Mucosa of rectum (tissue), 2 donors: ENCODE measurements at regions not wholly inside any gene's neighbourhood (a gene's known extent, or its start where the extent isn't known, plus 50 kb on each side); places are given as distances from the start of the nearest gene placed in this dataset.

ENCODE experiments used
- H3K27ac ChIP-seq, 2 donors: one replicate each; pipeline ENCODE4 v1.7.0; 2013; ENCODE audit warnings: inconsistent platforms in 2 of 2, low read depth in 2 of 2, low read length in 2 of 2
- H3K27me3 ChIP-seq, 2 donors: one replicate each; pipeline ENCODE4 v1.7.0; 2013; ENCODE audit warnings: low read length in 2 of 2; ENCODE audit not compliant: control insufficient read depth in 2 of 2, insufficient read depth in 2 of 2
- H3K36me3 ChIP-seq, 2 donors: one replicate each; pipeline ENCODE4 v1.7.0; 2013; ENCODE audit warnings: low read length in 2 of 2; ENCODE audit not compliant: control insufficient read depth in 2 of 2, insufficient read depth in 2 of 2
- H3K4me1 ChIP-seq, 2 donors: one replicate each; pipeline ENCODE4 v1.7.0; 2013; ENCODE audit warnings: low read length in 2 of 2, mild to moderate bottlenecking in 1 of 2; ENCODE audit not compliant: control insufficient read depth in 2 of 2, insufficient read depth in 2 of 2
- H3K4me3 ChIP-seq, 2 donors: one replicate each; pipeline ENCODE4 v1.7.0; 2013; ENCODE audit warnings: low read length in 2 of 2
- H3K9ac ChIP-seq, 2 donors: one replicate each; pipeline ENCODE4 v1.7.0; 2013; ENCODE audit warnings: low read length in 2 of 2, low read depth in 1 of 2, mild to moderate bottlenecking in 1 of 2
- H3K9me3 ChIP-seq, 2 donors: one replicate each; pipeline ENCODE4 v1.7.0; 2013; ENCODE audit warnings: low read length in 2 of 2; ENCODE audit not compliant: control insufficient read depth in 2 of 2
- donor health status: healthy.
- donor health status: Normal muscosa, but diverticular disease.

GRCh38 chr13:50599046-50599445 is 244.4 kb downstream of the DLEU7 start:
- H3K9me3 ChIP-seq: no peaks in the 10 kb centered on the region
- no peak overlapping the region for H3K9ac ChIP-seq
- H3K36me3 ChIP-seq: no peaks in the 10 kb centered on the region
- H3K27ac ChIP-seq: no peak overlapping the region
- no peak overlapping the region for H3K4me3 ChIP-seq
- no peaks in the 10 kb centered on the region for H3K4me1 ChIP-seq
- no peaks in the 10 kb centered on the region for H3K27me3 ChIP-seq

GRCh38 chr13:50599927-50600326 is 243.6 kb downstream of the DLEU7 start:
- no peaks in the 10 kb centered on the region for H3K36me3 ChIP-seq
- no peaks in the 10 kb centered on the region for H3K4me1 ChIP-seq
- no peak overlapping the region for H3K9ac ChIP-seq

GRCh38 chr13:50608370-50608769 is 235.1 kb downstream of the DLEU7 start:
- Histone ChIP-seq H3K27ac (no peak overlapping the region), H3K4me1 (no peaks in the 10 kb centered on the region), H3K36me3 (no peaks in the 10 kb centered on the region), H3K9me3 (no peaks in the 10 kb centered on the region), H3K9ac (no peak overlapping the region), H3K27me3 (no peaks in the 10 kb centered on the region), H3K4me3 (no peak overlapping the region)

More at GRCh38 chr13:50599927-50600326, 243.6 kb downstream of the DLEU7 start:
- H3K9me3 ChIP-seq: no peaks in the 10 kb centered on the region
- no peak overlapping the region for H3K27ac ChIP-seq
- H3K27me3 ChIP-seq: no peaks in the 10 kb centered on the region
- H3K4me3 ChIP-seq: no peak overlapping the region

- Histone ChIP-seq H3K4me3 (no peak overlapping the region), H3K36me3 (no peaks in the 10 kb centered on the region), H3K27me3 (no peaks in the 10 kb centered on the region), H3K9ac (no peak overlapping the region), H3K27ac (no peak overlapping the region), H3K4me1 (no peaks in the 10 kb centered on the region), H3K9me3 (no peaks in the 10 kb centered on the region)
Observed at GRCh38 chr13:50609011-50609410, 234.5 kb downstream of the DLEU7 start.

GRCh38 chr13:50610238-50610637 is 233.3 kb downstream of the DLEU7 start:
- Histone ChIP-seq H3K9ac (no peak overlapping the region), H3K36me3 (no peaks in the 10 kb centered on the region), H3K27me3 (no peaks in the 10 kb centered on the region), H3K4me1 (no peaks in the 10 kb centered on the region), H3K4me3 (no peak overlapping the region), H3K9me3 (no peaks in the 10 kb centered on the region), H3K27ac (no peak overlapping the region)

DNA sequence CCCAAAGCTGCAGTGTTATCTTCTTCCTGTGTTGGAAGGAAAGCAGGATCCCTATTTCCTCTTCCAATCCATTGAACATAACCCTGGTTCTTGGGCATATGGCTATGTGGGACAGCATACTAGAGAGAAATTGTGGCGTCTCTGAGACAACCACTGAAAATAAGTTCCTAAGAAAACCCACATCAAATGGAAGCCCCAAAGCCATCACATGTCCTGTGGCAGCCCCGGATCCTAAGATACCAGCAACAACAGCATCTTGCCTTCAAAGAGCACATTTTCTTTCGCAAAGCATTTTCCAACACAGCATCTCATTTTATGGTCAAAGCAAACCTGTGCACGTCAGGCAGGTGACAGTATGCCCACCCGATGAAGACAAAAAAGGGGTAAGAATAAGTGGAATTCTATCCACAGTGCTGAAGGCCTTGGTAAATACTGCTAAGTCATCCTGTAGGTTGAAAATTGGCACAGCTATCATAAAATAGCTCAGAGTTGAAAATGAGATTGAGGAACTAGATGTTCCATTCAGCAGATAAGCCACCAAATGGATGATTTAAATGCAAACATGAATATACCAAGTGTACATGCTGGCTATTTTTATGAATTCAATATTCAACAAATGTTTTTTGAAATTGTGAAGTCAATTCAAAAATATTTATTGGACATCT is 232.2 kb downstream of the DLEU7 start:
- Histone ChIP-seq H3K9me3 (no peaks in the 10 kb centered on the region), H3K27me3 (no peaks in the 10 kb centered on the region), H3K36me3 (no peaks in the 10 kb centered on the region), H3K4me1 (no peaks in the 10 kb centered on the region), H3K27ac (no peak overlapping the region), H3K9ac (no peak overlapping the region), H3K4me3 (no peak overlapping the region)

- H3K36me3 ChIP-seq: no peaks in the 10 kb centered on the region
- H3K9ac ChIP-seq: no peak overlapping the region
- no peak overlapping the region for H3K4me3 ChIP-seq
- H3K27ac ChIP-seq: no peak overlapping the region
- H3K4me1 ChIP-seq: peaks cover 0 to 3% of the 10 kb centered on the region in 2 donors
- H3K27me3 ChIP-seq: no peaks in the 10 kb centered on the region
- no peaks in the 10 kb centered on the region for H3K9me3 ChIP-seq
Observed at GRCh38 chr13:50612717-50613116, 230.8 kb downstream of the DLEU7 start.

GRCh38 chr13:50613356-50613831 is 230.1 kb downstream of the DLEU7 start:
- no peak overlapping the region for H3K9ac ChIP-seq
- no peak overlapping the region for H3K27ac ChIP-seq
- H3K9me3 ChIP-seq: no peaks in the 10 kb centered on the region
- no peaks in the 10 kb centered on the region for H3K27me3 ChIP-seq
- H3K4me1 ChIP-seq: peaks cover 0 to 3% of the 10 kb centered on the region in 2 donors
- H3K36me3 ChIP-seq: no peaks in the 10 kb centered on the region
- H3K4me3 ChIP-seq: no peak overlapping the region

GRCh38 chr13:50615234-50615633 is 228.3 kb downstream of the DLEU7 start:
- H3K4me3 ChIP-seq: no peak overlapping the region
- no peak overlapping the region for H3K27ac ChIP-seq
- H3K36me3 ChIP-seq: no peaks in the 10 kb centered on the region
- H3K9ac ChIP-seq: no peak overlapping the region
- no peaks in the 10 kb centered on the region for H3K27me3 ChIP-seq
- H3K4me1 ChIP-seq: peaks cover 0 to 3% of the 10 kb centered on the region in 2 donors
- H3K9me3 ChIP-seq: no peaks in the 10 kb centered on the region

- Histone ChIP-seq H3K4me1 (peaks cover 0 to 3% of the 10 kb centered on the region in 2 donors), H3K9me3 (no peaks in the 10 kb centered on the region), H3K27ac (no peak overlapping the region), H3K4me3 (no peak overlapping the region), H3K27me3 (no peaks in the 10 kb centered on the region), H3K9ac (no peak overlapping the region), H3K36me3 (no peaks in the 10 kb centered on the region)
Observed at GRCh38 chr13:50616101-50616500, 227.4 kb downstream of the DLEU7 start.
